Activated CD4-positive, alpha-beta T cell treated with anti-CD3 and anti-CD28 coated beads for 1 hour (primary cell): ENCODE measurements at regions not wholly inside any gene's neighbourhood (a gene's known extent, or its start where the extent isn't known, plus 50 kb on each side); places are given as distances from the start of the nearest gene placed in this dataset.
"Not testable (repeated sequence)": the region's sequence is repeated elsewhere in the genome, so short reads cannot be mapped to it uniquely, and the experiment has no call there.

Experiments
- DNase-seq: peaks from one replicate; pipeline ENCODE4 v3.0.0-alpha.2; 2020

DNA sequence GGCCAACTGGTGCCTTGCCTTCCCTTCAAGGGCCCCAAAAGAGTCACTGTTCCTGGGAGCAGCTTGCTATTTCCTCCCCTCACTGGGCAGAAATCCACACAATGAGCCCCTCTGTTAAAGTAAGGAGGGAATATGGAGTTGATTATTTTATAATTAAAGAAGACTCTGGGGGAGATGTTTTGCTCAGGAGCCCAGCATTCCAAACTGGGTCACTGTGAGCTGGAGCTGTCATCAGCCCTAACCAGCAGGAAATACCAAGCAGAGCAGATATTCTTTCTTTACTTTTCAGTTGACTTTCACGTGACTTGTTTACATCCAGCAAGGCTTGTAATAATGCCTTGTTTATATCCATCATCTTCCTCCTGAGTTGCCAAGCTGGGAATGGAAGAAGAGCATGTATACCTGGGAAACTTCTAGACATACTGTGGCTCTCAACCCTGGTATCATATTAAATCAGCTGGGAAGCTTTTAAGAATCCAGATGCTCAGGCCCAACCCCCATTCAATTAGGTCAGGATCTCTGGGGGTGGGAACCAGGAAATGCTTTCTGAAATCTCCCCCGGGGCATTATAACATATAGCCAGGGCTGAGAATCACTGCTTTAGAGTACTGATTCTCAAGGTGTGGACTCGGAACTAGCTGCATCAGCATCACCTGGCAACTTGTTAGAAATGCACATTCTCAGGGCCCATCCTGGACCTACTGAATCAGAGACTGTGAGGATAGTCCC, 175.6 kb upstream of the MYLIP start:
- no peak for DNase-seq

DNA sequence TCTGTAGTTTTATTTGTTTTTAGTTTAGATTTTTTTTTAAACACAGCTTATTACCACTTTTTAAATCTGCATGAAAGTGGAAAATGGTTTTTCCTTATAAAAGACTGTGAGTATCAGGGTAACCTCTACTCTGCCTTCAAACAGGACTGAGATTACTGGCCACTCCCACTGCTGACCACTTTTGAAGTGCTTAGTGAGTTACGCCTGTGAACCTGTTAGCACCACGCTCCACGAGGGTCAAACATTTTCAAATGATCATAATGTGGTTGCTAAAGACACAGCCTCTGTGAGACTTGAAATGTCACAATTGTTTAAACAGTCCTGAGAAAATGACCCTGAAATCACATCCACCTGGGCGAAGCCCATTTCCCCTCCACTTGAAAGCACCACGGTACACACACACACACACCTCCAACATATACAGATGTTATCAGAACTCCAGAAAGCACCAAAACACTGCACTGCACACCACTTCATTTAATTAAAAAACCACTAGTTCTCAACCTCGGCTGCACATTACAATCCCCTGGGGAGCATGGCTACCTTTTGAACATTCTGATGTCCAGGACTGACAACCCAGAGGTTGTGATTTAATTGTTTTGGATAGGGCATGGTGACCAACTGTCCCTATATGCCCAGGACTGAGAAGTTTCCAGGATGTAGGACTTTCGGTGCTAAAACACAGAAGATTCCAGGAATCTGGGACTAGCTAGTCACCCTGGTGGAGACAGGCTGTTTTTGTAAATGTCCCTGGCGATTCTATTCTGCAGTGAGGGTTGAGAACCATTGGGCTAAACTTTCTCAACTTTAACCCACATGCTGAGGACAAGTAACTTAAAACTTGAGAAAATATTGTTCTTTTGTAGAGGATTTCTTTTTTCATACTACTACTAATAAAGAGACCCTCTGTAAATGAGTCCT, 176.4 kb upstream of the MYLIP start:
- DNase-seq = no peak

DNA sequence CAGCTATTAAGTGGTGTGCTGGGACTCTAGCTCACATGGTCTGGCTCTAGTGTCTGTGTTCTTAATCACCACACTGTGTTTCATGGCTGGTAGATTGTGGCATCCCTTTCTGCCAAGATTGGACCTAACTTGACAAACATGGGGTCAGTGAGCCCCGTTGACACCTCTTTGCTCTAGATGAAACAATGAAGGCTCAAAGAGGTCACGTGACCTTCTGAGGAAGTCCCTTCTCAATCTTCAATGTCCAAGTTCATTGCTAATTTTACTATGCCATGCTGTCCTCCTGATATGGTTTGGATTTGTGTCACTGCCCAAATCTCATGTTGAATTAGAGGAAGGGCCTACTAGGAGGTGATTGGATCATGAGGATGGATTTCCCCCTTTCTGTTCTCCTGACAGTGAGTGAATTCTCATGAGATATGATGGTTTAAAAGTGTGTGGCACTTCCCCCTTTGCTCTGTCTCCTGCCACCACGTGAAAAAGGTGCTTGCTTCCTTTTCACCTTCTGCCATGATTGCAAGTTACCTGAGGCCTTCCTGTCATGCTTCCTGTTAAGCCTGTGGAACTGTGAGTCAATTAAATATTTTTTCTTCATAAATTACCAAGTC, 177.8 kb upstream of the MYLIP start:
- DNase-seq = no peak

DNA sequence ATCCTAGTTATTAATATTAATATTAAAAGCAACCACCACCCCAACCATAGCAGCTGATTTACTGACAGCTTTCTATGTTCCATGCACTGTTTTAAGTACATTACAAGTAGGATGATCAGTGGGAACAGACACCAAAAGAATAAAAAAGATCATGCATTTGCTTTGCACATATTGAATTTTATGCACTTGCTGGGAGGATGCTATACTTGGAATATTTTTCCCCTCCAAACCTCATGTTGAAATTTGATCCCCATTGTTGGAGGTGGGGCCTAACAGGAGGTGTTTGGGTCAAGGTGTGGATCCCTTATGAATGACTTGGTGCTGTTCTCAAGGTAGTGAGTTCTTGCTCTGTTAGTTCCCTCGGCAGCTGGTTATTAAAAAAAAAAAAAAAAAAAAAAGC, 178.9 kb upstream of the MYLIP start:
- no peak for DNase-seq

DNA sequence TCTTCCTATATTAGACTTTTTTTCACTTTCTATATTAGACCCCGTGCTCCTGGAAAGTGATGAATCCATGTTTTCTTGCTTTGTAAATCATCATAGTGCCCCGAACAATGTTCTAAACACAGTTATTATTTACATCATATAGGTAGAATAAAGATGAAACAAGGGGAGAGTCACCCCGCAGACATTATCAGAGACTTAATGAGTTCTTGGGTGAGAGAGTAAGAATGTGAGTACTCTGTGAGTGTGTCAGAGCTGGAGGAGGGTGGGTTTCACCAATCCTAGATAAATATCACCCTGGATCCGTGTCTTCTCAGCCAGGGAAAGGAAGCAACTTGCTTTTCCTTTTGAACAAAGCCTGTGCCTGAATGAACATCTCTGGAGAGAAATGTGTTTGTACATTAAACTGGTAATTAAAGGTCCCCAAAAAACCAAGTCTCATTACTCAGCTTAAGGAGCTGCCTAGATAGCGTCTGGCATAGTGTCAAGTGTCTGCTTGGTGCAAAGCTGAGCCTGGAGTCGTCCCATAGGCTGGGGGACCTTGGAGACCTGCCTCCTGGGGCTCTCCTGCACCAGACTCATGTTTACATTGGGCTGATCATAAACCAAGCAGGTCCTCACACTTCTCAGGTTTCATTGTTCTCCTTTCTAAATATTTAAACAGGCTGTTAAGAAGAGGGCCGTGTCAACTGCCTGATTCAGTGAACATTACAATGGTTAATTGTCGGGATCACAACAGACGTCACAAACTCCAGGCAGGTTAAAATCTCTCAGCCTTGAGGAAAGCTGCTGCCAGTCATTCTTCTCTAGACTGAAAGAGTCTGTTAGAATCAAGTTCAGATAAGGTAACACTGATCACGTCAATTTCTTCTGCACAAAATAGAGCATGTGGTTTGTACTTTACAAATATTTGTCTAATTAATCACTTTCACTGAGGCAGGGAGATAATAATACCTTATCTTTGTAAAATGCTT, 179.7 kb upstream of the MYLIP start:
- no peak for DNase-seq

DNA sequence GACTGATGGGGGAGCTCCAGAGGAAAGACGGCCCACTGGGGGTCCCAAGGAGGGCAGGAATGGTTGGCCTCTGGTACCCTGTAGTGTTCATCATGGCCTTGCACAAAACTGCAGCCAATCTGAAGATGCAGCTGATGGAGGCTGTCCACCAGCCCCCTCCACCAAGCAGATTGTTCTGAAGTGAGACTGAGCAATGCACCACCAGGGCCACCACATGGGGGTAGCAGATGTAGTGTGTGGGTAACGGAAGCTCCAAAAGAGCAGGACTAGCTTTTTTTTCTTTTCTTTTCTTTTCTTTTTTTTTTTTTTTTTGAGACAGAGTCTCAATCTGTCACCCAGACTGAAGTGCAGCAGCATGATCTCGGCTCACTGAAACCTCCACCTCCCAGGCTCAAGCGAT, 181.0 kb upstream of the MYLIP start:
- no peak for DNase-seq

DNA sequence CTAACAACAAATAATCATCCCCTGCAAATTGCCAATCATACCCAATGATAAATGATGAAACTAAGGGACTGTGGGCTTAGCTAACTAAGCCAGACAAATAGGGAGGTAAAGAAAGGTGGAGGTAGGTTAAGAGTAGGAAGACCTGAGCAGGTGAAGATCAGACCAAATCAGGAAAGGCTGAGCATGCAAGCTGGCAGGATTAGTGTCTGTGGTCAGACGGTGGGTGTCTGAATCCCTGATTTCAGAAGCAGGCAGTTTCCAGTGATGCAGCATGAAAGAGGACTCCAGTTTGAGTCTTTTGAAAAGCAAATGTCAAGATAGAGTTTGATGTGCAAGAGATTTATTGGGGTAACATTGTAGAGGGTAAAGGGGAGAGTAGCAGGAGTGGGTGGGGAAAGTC, 181.4 kb upstream of the MYLIP start:
- no peak for DNase-seq

DNA sequence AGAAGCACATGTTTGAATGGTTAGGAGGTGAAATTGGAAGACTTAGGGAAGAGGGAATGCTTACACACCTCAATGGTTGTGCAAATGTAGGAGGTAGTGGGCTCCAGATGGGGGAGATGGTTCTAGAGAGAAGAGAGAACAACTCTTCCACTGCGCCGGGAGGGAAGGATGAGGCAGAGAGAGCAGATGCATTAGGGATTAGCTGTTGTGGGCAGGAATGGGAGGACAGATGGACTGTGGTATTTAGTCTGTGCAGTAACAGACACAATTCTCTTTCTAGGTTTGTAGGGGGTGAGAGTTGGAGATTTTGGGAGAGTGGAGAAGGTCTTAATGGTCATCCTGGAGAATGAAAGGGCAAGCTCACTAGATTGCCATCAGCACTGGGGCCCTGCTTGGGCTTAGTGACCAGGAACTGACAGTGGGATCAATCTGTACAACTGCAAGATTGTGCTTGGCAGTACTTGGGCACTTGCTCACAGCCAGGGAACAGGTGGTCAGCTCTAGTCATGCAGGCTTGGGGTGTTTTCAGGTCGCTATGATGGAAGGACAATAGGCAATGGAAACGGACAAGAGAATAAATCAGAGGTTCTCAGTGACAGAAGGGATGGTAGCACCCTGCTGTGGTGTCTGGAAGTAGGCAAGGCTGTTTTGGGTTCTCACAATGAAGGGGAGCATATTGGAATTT, 182.0 kb upstream of the MYLIP start:
- no peak for DNase-seq

DNA sequence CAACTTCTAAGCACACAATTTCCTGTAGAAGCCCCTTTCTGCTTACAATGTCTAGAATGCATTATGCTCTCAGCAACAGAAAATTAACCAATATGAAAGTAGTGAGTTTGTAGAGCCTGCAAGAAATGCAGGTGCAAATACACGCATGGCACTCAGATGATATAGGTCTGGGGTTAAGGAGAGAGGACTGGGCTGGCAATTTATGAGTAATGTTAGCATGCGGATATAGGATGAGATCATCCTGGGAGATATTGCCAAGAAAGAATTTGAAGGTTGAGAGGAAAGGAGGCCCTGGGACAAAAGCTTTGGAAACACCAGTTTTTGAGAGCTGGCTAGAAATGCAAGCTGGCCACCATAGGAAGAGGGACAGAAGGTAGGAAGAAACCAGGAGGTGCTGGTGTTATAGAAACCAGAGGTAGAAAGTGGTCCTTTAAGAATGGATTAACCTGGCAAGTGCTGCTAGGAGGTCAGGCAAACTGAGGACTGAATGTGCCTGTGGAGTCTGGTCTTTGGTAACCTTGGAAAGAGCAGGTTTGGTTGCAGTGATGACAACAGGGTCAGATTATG, 183.2 kb upstream of the MYLIP start:
- DNase-seq = no peak

DNA sequence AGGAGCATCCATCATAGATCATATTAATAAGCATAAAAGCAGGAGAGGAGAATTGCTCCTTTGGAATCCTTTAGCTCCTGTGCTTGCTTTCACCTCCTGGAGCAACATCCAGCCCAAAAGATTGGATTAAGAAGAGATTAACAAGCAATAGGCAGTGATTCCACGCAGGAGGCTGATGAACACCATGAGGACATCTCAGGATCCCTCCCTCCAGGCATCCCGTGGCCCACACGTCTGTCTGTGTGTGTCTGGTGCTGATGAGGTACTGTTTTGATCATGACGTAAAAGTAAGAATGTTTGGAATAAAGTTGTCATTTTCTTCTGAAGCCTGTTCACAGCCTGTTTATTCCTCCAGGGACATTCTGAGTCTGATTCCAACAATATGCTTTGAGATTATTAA, 185.5 kb upstream of the MYLIP start:
- no peak for DNase-seq

DNA sequence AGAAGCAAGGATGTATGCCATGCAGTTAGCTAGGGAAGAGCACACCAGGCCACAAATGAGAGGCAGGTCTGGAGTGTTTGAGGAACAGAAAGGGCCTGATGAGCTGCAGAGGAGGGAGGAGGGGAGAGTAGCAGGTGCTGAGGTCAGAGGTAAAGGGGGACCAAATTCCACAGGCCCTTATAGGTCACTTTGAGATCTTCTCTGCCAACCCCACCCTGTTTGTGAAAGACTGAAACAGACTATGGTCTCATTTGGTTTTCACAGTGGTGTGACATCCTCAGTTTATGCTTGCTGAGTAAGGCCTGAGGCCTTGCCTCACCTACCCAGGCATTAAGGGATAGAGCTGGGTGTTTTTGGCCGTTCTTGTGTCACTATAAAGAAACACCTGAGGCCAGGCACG, 187.7 kb upstream of the MYLIP start:
- no peak for DNase-seq

DNA sequence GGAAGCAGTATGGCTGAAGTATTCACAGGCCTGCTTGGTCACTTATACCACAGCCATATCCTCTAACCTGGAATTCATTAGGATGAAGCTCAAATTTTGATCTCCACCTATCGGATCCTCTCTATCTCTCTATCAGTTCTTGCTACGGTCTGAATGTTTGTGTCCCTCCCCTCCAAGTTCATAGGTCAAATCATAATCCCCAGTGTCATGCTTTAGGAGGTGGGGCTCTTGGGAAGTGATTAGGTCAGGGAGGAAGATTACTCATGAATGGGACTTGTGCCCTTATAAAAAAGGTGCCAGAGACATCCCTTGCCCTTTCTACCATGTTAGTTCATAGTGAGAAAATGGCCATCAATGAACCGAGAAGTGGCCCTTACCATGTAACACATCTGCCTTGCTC, 190.8 kb upstream of the MYLIP start:
- DNase-seq = no peak

DNA sequence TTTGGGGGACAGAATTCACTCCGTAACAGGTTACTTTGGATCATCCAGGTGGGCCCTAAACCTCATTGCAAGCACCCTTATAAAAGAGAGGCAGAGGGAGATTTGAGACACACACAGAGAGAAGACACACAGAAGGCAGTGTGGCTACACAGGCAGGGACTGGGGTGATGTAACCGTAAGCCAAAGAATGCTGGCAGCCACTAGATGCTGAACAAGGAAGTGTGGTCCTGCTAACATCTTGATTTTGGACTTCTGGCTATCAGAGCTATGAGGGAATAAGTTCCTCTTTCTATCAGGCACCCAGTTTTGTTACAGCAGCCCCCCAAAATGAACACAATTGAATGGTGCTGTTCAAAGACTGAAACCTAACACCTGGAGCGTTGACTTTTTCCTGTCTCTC, 191.3 kb upstream of the MYLIP start:
- DNase-seq = no peak

DNA sequence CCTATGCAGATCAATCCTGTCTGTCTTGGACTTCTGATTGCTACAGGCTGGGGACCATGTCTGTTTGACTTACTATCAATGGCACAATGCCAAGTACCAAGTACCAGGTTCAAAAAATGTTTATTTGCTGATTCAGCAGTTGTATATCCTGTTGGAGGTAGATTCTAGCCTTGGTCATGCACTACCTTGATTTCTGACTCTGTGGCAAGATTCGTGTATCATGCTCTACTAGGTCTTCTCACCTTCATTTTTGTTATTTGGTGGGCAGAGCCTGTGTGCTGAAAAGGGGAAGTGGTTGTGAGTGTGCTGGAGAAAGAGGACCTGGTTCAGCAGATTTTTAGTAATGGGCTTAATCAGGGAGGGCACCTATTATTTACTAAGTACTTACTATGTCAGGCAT, 192.4 kb upstream of the MYLIP start:
- DNase-seq = no peak

DNA sequence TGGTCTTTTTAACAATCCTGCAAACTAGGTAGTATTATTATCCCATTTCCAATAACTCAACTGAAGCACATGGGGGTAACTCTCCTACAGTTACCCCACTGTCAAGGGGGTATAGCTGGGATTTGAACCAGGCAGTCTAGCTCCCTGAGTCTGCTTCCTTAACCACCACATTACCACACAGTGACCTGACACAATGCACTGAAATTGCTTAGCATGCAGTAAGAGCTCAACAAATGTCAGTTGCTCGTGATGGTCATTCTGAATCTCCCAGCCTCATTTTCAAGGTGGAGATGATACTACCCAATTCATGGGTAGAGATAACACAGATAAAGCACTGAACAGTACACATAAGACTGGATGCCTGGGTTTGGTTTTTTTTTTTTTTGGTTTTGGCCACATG, 193.2 kb upstream of the MYLIP start:
- no peak for DNase-seq

DNA sequence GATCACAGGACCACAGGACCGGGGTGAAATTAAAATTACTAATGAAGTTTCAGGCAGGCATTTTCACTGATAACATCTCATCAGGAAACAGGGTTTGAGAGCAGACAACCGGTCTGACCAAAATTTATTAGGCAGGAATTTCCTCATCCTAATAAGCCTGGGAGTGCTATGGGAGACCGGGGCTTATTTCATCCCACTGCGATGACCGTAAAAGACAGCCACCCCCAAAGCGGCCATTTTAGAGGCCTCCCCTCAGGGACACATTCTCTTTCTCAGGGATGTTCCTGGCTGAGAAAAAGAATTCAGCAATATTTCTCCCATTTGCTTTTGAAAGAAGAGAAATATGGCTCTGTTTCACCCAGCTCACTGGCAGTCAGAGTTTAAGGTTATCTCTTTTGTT, 197.2 kb upstream of the MYLIP start:
- not testable (repeated sequence) for DNase-seq

DNA sequence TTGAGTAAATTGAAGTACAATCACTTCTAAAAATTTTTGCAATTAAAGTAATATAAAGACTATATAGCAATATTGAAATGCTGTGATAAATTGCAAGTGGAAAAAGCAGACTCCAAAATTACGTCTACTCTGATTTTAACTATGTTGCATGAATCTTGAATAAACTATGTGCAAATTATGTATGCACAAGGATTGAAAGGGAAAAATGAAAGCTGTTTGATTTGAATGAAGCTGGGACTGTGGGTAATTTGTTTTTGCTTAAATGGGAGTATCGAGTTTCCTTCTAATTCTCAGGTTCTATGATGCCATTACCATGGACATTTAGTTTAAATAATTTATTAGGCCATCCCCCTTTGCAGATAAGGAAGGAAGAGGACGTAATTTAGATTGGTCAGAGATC, 198.7 kb upstream of the MYLIP start:
- no peak for DNase-seq

DNA sequence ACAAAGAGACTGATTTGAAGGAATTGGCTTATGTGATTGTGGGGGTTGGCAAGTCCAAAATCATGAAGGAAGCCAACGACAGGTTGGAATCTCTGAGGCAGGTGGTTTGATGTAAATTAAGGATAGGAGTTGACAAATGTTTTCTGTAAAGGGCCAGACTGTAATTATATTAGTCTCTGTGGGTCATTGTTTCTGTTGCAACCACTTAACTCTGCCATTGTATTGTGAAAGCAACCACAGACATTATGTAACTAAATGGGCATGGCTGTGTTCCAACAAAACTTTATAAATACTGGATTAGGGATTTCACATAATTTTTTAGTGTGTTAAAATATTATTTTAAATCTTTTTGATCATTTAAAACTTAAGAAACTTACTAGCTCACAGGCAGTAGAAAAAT, 199.2 kb upstream of the MYLIP start:
- DNase-seq = no peak

DNA sequence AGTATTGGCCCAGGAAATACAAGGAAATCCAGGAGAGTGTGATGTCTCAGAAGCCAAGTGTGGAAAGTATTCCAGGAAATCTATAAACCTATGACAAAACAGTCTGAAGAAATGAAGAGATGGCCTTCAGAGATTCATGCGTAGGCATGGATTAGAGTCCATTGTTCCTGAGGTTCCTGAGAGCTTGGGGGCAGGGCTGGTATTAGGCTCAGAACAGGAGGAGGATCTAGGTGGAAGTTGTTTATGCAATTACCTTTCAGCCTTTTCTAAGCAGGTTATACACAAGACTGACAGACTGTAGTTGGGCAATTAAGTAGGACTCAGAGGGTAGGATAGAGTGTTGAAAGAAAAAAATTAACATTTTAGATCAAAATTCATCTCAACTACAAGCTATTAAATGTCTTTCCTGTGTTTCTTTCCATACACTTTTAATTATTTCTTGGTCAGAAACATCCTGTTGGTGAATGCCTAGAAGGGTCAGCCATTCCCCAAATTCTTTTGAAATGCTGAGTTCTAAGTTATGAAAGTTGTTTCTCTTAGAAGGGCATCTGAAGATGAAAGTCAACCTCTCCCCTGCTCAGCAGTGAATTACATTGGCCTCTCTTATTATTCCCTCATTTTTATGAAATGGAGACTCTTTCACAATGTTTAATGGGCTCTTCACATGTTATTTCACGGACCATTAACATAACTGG, 201.2 kb upstream of the MYLIP start:
- DNase-seq = no peak

DNA sequence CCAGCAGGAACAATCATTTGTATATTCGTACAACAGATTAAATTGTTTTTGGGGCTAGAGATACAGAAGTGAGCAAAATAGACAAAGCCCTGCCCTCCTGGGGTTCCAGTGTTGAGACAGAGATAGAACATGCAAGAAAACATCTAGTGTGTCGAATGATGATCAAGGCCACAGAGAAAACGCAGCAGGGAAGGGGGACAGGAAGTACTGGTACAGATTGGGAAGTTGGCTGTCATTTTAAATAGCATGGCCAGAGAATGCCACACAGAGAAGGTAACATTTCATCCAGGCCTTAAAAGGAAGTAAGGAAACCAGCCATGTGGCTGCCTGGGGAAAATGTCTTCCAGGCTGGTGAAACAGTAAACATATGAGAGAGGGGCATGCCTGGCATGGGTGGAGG, 202.6 kb upstream of the MYLIP start:
- DNase-seq = no peak

DNA sequence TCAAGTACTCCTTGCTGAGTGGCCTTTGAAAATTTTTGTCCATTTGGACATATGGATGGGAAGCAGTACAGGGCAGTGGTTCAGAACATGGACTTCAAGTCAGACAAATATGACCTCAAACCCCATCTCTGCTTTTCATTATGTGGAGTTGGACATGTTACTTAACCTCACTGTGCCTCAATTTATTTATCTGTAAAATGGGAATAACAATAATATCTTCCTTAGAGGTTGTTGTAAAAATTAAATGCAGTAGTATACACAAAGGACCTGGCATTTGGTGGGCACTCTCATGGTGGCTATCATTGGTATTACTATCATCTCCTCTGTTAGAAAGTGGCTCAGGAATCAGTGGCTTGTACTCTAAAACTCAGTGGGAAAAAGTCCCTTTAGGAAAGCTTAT, 204.0 kb upstream of the MYLIP start:
- DNase-seq = no peak
